ENCODE measurements at regions not wholly inside any gene's neighbourhood (a gene's known extent, or its start where the extent isn't known, plus 50 kb on each side); places are given as distances from the start of the nearest gene placed in this dataset.

DNA sequence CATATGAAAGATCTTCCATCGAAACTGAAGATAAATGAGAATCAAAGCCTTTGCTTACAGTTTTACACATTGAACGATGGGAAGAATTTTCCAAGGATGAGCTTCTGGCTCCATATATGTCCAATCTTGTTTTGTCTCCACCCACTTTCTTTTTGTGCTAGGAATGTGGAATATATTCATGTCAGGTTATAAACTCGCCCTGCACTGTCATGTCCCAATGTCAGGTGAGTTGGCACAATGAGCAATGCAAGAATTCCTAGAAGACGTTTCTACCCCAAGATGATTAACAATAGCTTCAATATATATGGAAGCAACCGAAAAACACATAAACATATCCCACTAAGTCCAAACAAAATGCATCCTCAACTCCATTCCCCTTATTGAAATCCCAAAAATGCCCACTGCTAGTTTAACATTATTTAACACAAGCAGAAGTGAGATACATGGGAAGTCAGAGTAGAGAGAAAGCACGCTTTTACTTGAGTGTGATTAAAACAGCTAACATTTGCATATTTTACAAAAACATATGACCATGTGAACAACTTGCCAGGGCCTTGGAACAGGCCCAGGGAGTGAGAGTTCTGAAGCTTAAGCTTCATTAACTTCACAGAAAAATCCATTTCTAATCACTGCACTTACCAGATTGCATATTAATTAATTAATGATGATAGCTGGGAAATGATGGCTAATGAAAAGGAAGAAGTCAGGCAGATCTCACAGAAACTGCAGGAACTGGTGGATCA, 233.9 kb downstream of the GXYLT1 start:
- RAD21 ChIA-PET (ENCODE audit: unreplicated experiment): no interaction called here
- 10% methylated on average over 6 of the region's 6 CpGs for WGBS (ENCODE audit: insufficient coverage, insufficient replicate concordance, low lambda C conversion rate, missing lambda C conversion rate)
- SMC1A ChIA-PET (ENCODE audit: uncharacterized antibody, unreplicated experiment): no interaction called here

More for the DNA sequence above, 233.9 kb downstream of the GXYLT1 start:
- TF ChIP-seq PBX3 (IDR thresholded peaks at IDR 0.05; ENCODE audit: insufficient replicate concordance, low read depth, low read length): no peak
- TF ChIP-seq ASH2L (IDR thresholded peaks at IDR 0.05; ENCODE audit: borderline replicate concordance, low read depth): no peak
- TF ChIP-seq POLR2AphosphoS2 (IDR thresholded peaks at IDR 0.05; ENCODE audit: low read depth, low read length): no peak
- no peak for TF ChIP-seq SRF (IDR thresholded peaks at IDR 0.05; ENCODE audit: low read depth in 2 of 2, low read length in 2 of 2)
- no peak for TF ChIP-seq ZBTB33 (IDR thresholded peaks at IDR 0.05)
- no peak for TF ChIP-seq RAD51 (IDR thresholded peaks at IDR 0.05)
- no peak for TF ChIP-seq MEF2B (IDR thresholded peaks at IDR 0.05; ENCODE audit: partially characterized antibody, poor library complexity, severe bottlenecking)
- TF ChIP-seq ZBED1 (IDR thresholded peaks at IDR 0.05; ENCODE audit: borderline replicate concordance): no peak
- no peak for TF ChIP-seq PAX5 (IDR thresholded peaks at IDR 0.05; ENCODE audit: borderline replicate concordance, low read depth, low read length)
- TF ChIP-seq, protein P1, sequence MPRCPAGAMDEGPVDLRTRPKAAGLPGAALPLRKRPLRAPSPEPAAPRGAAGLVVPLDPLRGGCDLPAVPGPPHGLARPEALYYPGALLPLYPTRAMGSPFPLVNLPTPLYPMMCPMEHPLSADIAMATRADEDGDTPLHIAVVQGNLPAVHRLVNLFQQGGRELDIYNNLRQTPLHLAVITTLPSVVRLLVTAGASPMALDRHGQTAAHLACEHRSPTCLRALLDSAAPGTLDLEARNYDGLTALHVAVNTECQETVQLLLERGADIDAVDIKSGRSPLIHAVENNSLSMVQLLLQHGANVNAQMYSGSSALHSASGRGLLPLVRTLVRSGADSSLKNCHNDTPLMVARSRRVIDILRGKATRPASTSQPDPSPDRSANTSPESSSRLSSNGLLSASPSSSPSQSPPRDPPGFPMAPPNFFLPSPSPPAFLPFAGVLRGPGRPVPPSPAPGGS (IDR thresholded peaks at IDR 0.05; ENCODE audit: borderline replicate concordance, insufficient read depth, low read depth, low read length, poor library complexity, severe bottlenecking): no peak
- TF ChIP-seq RB1 (IDR thresholded peaks at IDR 0.05; ENCODE audit: borderline replicate concordance): no peak
- TF ChIP-seq SMC3 (IDR thresholded peaks at IDR 0.05; ENCODE audit: borderline replicate concordance, low read length): no peak
- no peak for TF ChIP-seq E2F4 (IDR thresholded peaks at IDR 0.05; ENCODE audit: low read depth, low read length)
- TF ChIP-seq, protein P2, sequence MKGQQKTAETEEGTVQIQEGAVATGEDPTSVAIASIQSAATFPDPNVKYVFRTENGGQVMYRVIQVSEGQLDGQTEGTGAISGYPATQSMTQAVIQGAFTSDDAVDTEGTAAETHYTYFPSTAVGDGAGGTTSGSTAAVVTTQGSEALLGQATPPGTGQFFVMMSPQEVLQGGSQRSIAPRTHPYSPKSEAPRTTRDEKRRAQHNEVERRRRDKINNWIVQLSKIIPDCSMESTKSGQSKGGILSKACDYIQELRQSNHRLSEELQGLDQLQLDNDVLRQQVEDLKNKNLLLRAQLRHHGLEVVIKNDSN (IDR thresholded peaks at IDR 0.05; ENCODE audit: borderline replicate concordance, extremely low read length, insufficient read depth, low read depth, low read length): no peak
- H3K9me3 ChIP-seq (replicated peaks; ENCODE audit: control insufficient read depth, insufficient read depth, low read length): no peaks in the 10 kb centered on the region
- ChIA-PET CTCF (no interaction called here), POLR2A (no interaction called here)
- H3K79me2 ChIP-seq (ENCODE audit: control insufficient read depth, insufficient read depth, low read length): no peaks in the 10 kb centered on the region
- H3K27ac ChIP-seq (ENCODE audit: control insufficient read depth, insufficient read depth): no peak overlapping the region
- H3K4me3 ChIP-seq: no peak overlapping the region
- H3K4me1 ChIP-seq (ENCODE audit: control insufficient read depth, insufficient read depth, low read length): no peaks in the 10 kb centered on the region
- no peaks in the 10 kb centered on the region for H4K20me1 ChIP-seq (ENCODE audit: control insufficient read depth, insufficient read depth)
- no peak overlapping the region for H2AFZ ChIP-seq (ENCODE audit: control insufficient read depth, low read depth, low read length)
- no peak for DNase-seq (ENCODE audit: low read depth, low spot score)
- no peak overlapping the region for H3K9ac ChIP-seq (ENCODE audit: control insufficient read depth, insufficient read depth, low read length)
- H3K27me3 ChIP-seq (replicated peaks in 1 of 2; ENCODE audit: control insufficient read depth in 2 of 2, insufficient read depth in 2 of 2, low read length in 1 of 2): no peaks in the 10 kb centered on the region; a peak in 1 of 4 replicates
- BruUV-seq (replicated peaks): no TSS peak
- no peak overlapping the region for H3K4me2 ChIP-seq (ENCODE audit: control insufficient read depth, insufficient read depth)
- H3K36me3 ChIP-seq (ENCODE audit: control insufficient read depth in 2 of 2, insufficient read depth in 2 of 2, low read length in 1 of 2): no peaks in the 10 kb centered on the region
- intact Hi-C loops (cut with micrococcal nuclease; ENCODE audit: unreplicated experiment): no loop called here
- in situ Hi-C loops (cut with MboI): no loop called here
- ATAC-seq: no peak
- no peak for FAIRE-seq

All from GM12878 (cell line).